ENCODE measurements at regions not wholly inside any gene's neighbourhood (a gene's known extent, or its start where the extent isn't known, plus 50 kb on each side); places are given as distances from the start of the nearest gene placed in this dataset.

DNA sequence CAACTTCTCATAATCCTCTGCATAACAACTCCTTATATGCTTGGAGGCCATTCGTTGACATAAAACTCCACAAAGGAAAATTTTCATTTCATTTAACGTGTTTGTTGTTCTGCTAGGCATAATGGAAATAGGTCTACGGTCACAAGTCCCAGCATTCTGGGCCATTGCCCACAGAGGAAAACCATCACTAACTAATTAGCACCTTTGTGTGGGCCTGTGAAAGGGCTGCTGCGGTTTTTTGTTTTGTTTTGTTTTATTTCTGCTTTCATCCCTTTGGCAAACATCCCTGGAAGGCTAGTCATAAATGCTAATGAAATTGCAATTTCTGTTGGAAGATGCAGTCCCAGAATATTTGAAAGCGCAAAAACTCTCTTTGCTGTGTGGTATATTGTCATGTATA lies 180.3 kb downstream of the RMST start:
- Histone ChIP-seq H3K27ac (ENCODE audit: low read depth, low read length, poor library complexity, severe bottlenecking) (no peak overlapping the region), H3F3A (ENCODE audit: insufficient read depth, low read length) (no peaks in the 10 kb centered on the region), H3K9me3 (ENCODE audit: low read length) (no peaks in the 10 kb centered on the region), H2AFZ (ENCODE audit: low read length) (no peak overlapping the region), H3K4me3 (ENCODE audit: low read depth, low read length, poor library complexity, severe bottlenecking) (no peak overlapping the region), H3K4me1 (ENCODE audit: insufficient read depth, low read length, severe bottlenecking) (no peaks in the 10 kb centered on the region), H3K9me2 (ENCODE audit: low read depth, low read length) (no peaks in the 10 kb centered on the region), H3K9ac (ENCODE audit: low read length) (no peak overlapping the region), H3K36me3 (ENCODE audit: insufficient read depth, low read length) (no peaks in the 10 kb centered on the region), H4K20me1 (ENCODE audit: insufficient read depth, low read length) (no peaks in the 10 kb centered on the region), H3K4me2 (ENCODE audit: low read length) (no peak overlapping the region), H3K79me2 (ENCODE audit: insufficient read depth, low read length) (no peaks in the 10 kb centered on the region), H3K27me3 (ENCODE audit: insufficient read depth, low read length) (no peaks in the 10 kb centered on the region)
- no peak for TF ChIP-seq EZH2 (IDR thresholded peaks at IDR 0.05; ENCODE audit: borderline replicate concordance, low read length)
- TF ChIP-seq, protein P1, sequence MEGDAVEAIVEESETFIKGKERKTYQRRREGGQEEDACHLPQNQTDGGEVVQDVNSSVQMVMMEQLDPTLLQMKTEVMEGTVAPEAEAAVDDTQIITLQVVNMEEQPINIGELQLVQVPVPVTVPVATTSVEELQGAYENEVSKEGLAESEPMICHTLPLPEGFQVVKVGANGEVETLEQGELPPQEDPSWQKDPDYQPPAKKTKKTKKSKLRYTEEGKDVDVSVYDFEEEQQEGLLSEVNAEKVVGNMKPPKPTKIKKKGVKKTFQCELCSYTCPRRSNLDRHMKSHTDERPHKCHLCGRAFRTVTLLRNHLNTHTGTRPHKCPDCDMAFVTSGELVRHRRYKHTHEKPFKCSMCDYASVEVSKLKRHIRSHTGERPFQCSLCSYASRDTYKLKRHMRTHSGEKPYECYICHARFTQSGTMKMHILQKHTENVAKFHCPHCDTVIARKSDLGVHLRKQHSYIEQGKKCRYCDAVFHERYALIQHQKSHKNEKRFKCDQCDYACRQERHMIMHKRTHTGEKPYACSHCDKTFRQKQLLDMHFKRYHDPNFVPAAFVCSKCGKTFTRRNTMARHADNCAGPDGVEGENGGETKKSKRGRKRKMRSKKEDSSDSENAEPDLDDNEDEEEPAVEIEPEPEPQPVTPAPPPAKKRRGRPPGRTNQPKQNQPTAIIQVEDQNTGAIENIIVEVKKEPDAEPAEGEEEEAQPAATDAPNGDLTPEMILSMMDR (IDR thresholded peaks at IDR 0.05; ENCODE audit: low read length), result no peak

DNA sequence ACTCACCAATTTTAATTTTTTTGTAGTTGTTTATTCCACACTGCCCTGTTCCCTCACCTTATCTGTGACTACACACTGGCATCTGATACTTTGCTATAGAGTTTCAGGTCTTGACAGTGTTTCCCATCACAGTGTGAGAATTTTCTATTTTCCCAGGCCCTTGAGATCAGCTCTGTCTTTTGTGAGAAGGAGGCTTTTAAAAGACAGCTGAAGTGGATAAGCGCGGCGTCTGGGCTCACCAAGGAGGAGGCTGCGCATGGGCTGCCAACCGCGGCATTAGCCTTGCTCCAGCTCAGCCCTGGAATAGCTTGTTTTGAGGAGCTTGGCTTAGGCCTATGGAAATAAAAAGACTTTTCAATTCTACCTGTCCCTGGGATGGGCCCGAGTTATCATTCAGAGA lies 181.3 kb downstream of the RMST start:
- TF ChIP-seq EZH2 (IDR thresholded peaks at IDR 0.05; ENCODE audit: borderline replicate concordance, low read length), result no peak
- Histone ChIP-seq H2AFZ (ENCODE audit: low read length) (no peak overlapping the region), H4K20me1 (ENCODE audit: insufficient read depth, low read length) (no peaks in the 10 kb centered on the region), H3K27me3 (ENCODE audit: insufficient read depth, low read length) (no peaks in the 10 kb centered on the region), H3K4me3 (ENCODE audit: low read depth, low read length, poor library complexity, severe bottlenecking) (no peak overlapping the region), H3K4me1 (ENCODE audit: insufficient read depth, low read length, severe bottlenecking) (no peaks in the 10 kb centered on the region), H3K9me3 (ENCODE audit: low read length) (no peaks in the 10 kb centered on the region), H3K27ac (ENCODE audit: low read depth, low read length, poor library complexity, severe bottlenecking) (no peak overlapping the region), H3K9ac (ENCODE audit: low read length) (no peak overlapping the region), H3K79me2 (ENCODE audit: insufficient read depth, low read length) (no peaks in the 10 kb centered on the region), H3K9me2 (ENCODE audit: low read depth, low read length) (no peaks in the 10 kb centered on the region), H3K4me2 (ENCODE audit: low read length) (no peak overlapping the region), H3K36me3 (ENCODE audit: insufficient read depth, low read length) (no peaks in the 10 kb centered on the region), H3F3A (ENCODE audit: insufficient read depth, low read length) (no peaks in the 10 kb centered on the region)

DNA sequence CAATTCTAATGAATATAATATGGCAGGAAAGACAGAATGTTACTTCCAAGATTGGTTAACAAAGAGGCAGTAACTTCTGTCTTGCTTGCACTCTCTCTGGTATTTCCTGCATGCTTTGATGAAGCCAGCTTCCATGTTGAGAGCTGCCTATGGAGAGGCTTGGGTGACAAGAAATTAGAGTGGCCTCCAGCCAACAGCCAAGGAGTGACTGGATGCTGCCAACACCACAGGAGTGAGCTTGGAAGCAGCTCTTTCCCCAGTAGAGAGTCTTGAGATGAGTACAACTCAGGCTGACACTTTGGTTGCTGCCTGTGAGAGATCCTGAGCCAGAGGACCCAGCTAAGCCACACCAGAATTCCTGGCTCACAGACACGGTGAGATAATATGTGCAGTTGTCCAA lies 183.1 kb downstream of the RMST start:
- Histone ChIP-seq H3K27me3 (ENCODE audit: insufficient read depth, low read length) (no peaks in the 10 kb centered on the region), H4K20me1 (ENCODE audit: insufficient read depth, low read length) (no peaks in the 10 kb centered on the region), H3K9ac (ENCODE audit: low read length) (no peak overlapping the region), H3K9me2 (ENCODE audit: low read depth, low read length) (no peaks in the 10 kb centered on the region), H3K4me1 (ENCODE audit: insufficient read depth, low read length, severe bottlenecking) (no peaks in the 10 kb centered on the region), H3K4me2 (ENCODE audit: low read length) (no peak overlapping the region), H3K79me2 (ENCODE audit: insufficient read depth, low read length) (no peaks in the 10 kb centered on the region), H3K27ac (ENCODE audit: low read depth, low read length, poor library complexity, severe bottlenecking) (no peak overlapping the region), H2AFZ (ENCODE audit: low read length) (no peak overlapping the region), H3F3A (ENCODE audit: insufficient read depth, low read length) (no peaks in the 10 kb centered on the region), H3K36me3 (ENCODE audit: insufficient read depth, low read length) (no peaks in the 10 kb centered on the region), H3K9me3 (ENCODE audit: low read length) (no peaks in the 10 kb centered on the region), H3K4me3 (ENCODE audit: low read depth, low read length, poor library complexity, severe bottlenecking) (no peak overlapping the region)
- TF ChIP-seq EZH2 (IDR thresholded peaks at IDR 0.05; ENCODE audit: borderline replicate concordance, low read length), result no peak
- TF ChIP-seq, protein P1 (IDR thresholded peaks at IDR 0.05; ENCODE audit: low read length), result no peak

DNA sequence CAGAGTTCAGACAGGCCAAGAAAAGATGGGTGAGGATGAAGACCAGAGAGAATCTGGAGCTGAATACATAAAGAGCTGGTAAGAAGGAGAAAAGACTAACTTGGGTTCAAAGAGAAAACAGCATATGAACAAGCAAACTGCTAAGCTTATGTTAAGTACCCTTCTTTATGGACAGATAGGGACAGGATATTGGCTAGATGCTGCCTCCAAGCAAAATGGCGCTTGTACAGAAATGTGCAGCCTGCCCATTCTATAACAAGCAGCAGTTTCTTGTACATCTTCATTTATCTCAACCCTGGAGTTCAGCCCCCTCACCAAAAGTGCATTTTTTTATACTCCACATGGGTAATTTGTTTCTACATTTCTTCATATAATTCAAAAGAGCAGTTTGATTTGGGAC lies 184.5 kb downstream of the RMST start:
- H3K9me3 ChIP-seq (ENCODE audit: low read length), result no peaks in the 10 kb centered on the region
- no peaks in the 10 kb centered on the region for H4K20me1 ChIP-seq (ENCODE audit: insufficient read depth, low read length)
- no peaks in the 10 kb centered on the region for H3K36me3 ChIP-seq (ENCODE audit: insufficient read depth, low read length)
- H3K4me1 ChIP-seq (ENCODE audit: insufficient read depth, low read length, severe bottlenecking), result no peaks in the 10 kb centered on the region
- no peak overlapping the region for H3K9ac ChIP-seq (ENCODE audit: low read length)
- H2AFZ ChIP-seq (ENCODE audit: low read length), result no peak overlapping the region
- H3F3A ChIP-seq (ENCODE audit: insufficient read depth, low read length), result no peaks in the 10 kb centered on the region
- H3K79me2 ChIP-seq (ENCODE audit: insufficient read depth, low read length), result no peaks in the 10 kb centered on the region
- no peaks in the 10 kb centered on the region for H3K27me3 ChIP-seq (ENCODE audit: insufficient read depth, low read length)
- TF ChIP-seq, protein P1 (IDR thresholded peaks at IDR 0.05; ENCODE audit: low read length), result no peak
- H3K27ac ChIP-seq (ENCODE audit: low read depth, low read length, poor library complexity, severe bottlenecking), result no peak overlapping the region
- no peak overlapping the region for H3K4me2 ChIP-seq (ENCODE audit: low read length)
- H3K4me3 ChIP-seq (ENCODE audit: low read depth, low read length, poor library complexity, severe bottlenecking), result no peak overlapping the region
- no peaks in the 10 kb centered on the region for H3K9me2 ChIP-seq (ENCODE audit: low read depth, low read length)
